Activated T-helper 2 cell treated with anti-CD3 and anti-CD28 coated beads, Interferon-gamma antibody, Interleukin-2, Interleukin-4, amounts not matched to agents 10 μg/mL and 5 μg/mL and 100 μg/mL, durations not matched to agents 14 hours and 24 hours and 36 hours (primary cell): ENCODE measurements at regions not wholly inside any gene's neighbourhood (a gene's known extent, or its start where the extent isn't known, plus 50 kb on each side); places are given as distances from the start of the nearest gene placed in this dataset.

ENCODE experiments used
- DNase-seq: peaks from one replicate; pipeline ENCODE4 v3.0.0; 2021; ENCODE audit warnings: low spot score
- H3K27ac Mint-ChIP-seq: one replicate; pipeline ENCODE4 v1.8.0; 2021; ENCODE audit warnings: mixed read lengths
- H3K27me3 Mint-ChIP-seq: one replicate; pipeline ENCODE4 v1.8.0; 2021; ENCODE audit warnings: low read depth, mixed read lengths
- H3K36me3 Mint-ChIP-seq: one replicate; pipeline ENCODE4 v1.8.0; 2021; ENCODE audit warnings: low read depth, mixed read lengths
- H3K4me1 Mint-ChIP-seq: one replicate; pipeline ENCODE4 v1.8.0; 2021; ENCODE audit warnings: low read depth, mixed read lengths
- H3K4me3 Mint-ChIP-seq: one replicate; pipeline ENCODE4 v1.8.0; 2021; ENCODE audit warnings: low read depth, mild to moderate bottlenecking, moderate library complexity, mixed read lengths
- H3K9me3 Mint-ChIP-seq: one replicate; pipeline ENCODE4 v1.8.0; 2021; ENCODE audit warnings: mixed read lengths
- intact Hi-C: fragments of 100-400 bp; cut with micrococcal nuclease; formaldehyde crosslinking; loops from one replicate; pipeline ENCODE4 v1.15.1; 2023

- Mint-ChIP-seq H3K9me3 (no peaks in the 10 kb centered on the region), H3K4me3 (no peak overlapping the region), H3K27me3 (no peaks in the 10 kb centered on the region), H3K27ac (no peak overlapping the region), H3K36me3 (no peaks in the 10 kb centered on the region), H3K4me1 (no peaks in the 10 kb centered on the region)
- intact Hi-C loops, result no loop called here
- DNase-seq, result no peak
Observed at GRCh38 chr13:105463011-105463501, 1072.4 kb downstream of the EFNB2 start.

GRCh38 chr13:105462098-105462497 is 1073.4 kb downstream of the EFNB2 start:
- no peaks in the 10 kb centered on the region for H3K4me1 Mint-ChIP-seq

GRCh38 chr13:105452895-105453294 is 1082.6 kb downstream of the EFNB2 start:
- Mint-ChIP-seq H3K36me3 (no peaks in the 10 kb centered on the region), H3K4me1 (no peaks in the 10 kb centered on the region), H3K4me3 (no peak overlapping the region), H3K27ac (no peak overlapping the region), H3K27me3 (no peaks in the 10 kb centered on the region), H3K9me3 (no peaks in the 10 kb centered on the region)
- intact Hi-C loops, result no loop called here
- DNase-seq, result no peak

More at GRCh38 chr13:105462098-105462497, 1073.4 kb downstream of the EFNB2 start:
- Mint-ChIP-seq H3K36me3 (no peaks in the 10 kb centered on the region), H3K9me3 (no peaks in the 10 kb centered on the region), H3K27me3 (no peaks in the 10 kb centered on the region), H3K4me3 (no peak overlapping the region), H3K27ac (no peak overlapping the region)
- intact Hi-C loops, result no loop called here
- DNase-seq, result no peak

- Mint-ChIP-seq H3K4me3 (no peak overlapping the region), H3K36me3 (no peaks in the 10 kb centered on the region), H3K27ac (no peak overlapping the region), H3K4me1 (no peaks in the 10 kb centered on the region), H3K9me3 (no peaks in the 10 kb centered on the region), H3K27me3 (no peaks in the 10 kb centered on the region)
- no peak for DNase-seq
- intact Hi-C loops, result no loop called here
Observed at GRCh38 chr13:105450784-105451183, 1084.7 kb downstream of the EFNB2 start.

- no peak for DNase-seq
- Mint-ChIP-seq H3K9me3 (no peaks in the 10 kb centered on the region), H3K36me3 (no peaks in the 10 kb centered on the region), H3K27ac (no peak overlapping the region), H3K4me3 (no peak overlapping the region), H3K27me3 (no peaks in the 10 kb centered on the region), H3K4me1 (no peaks in the 10 kb centered on the region)
- intact Hi-C loops, result no loop called here
Observed at GRCh38 chr13:105448811-105449210, 1086.7 kb downstream of the EFNB2 start.

- no peaks in the 10 kb centered on the region for H3K27me3 Mint-ChIP-seq
- H3K27ac Mint-ChIP-seq, result no peak overlapping the region
- no peak for DNase-seq
- no peaks in the 10 kb centered on the region for H3K4me1 Mint-ChIP-seq
- intact Hi-C loops, result no loop called here
- no peak overlapping the region for H3K4me3 Mint-ChIP-seq
- no peaks in the 10 kb centered on the region for H3K9me3 Mint-ChIP-seq
- H3K36me3 Mint-ChIP-seq, result no peaks in the 10 kb centered on the region
Observed at GRCh38 chr13:105446197-105446596, 1089.3 kb downstream of the EFNB2 start.

- DNase-seq, result no peak
- Mint-ChIP-seq H3K4me3 (no peak overlapping the region), H3K4me1 (no peaks in the 10 kb centered on the region), H3K9me3 (no peaks in the 10 kb centered on the region), H3K36me3 (no peaks in the 10 kb centered on the region), H3K27ac (no peak overlapping the region), H3K27me3 (no peaks in the 10 kb centered on the region)
- intact Hi-C loops, result no loop called here
Observed at GRCh38 chr13:105445796-105446195, 1089.7 kb downstream of the EFNB2 start.

GRCh38 chr13:105442949-105443699 is 1092.3 kb downstream of the EFNB2 start:
- Mint-ChIP-seq H3K4me1 (no peaks in the 10 kb centered on the region), H3K27ac (no peak overlapping the region), H3K36me3 (no peaks in the 10 kb centered on the region), H3K9me3 (no peaks in the 10 kb centered on the region), H3K27me3 (no peaks in the 10 kb centered on the region), H3K4me3 (no peak overlapping the region)
- DNase-seq, result no peak
- intact Hi-C loops, result no loop called here

GRCh38 chr13:105442040-105442439 is 1093.4 kb downstream of the EFNB2 start:
- DNase-seq, result no peak
- no peaks in the 10 kb centered on the region for H3K9me3 Mint-ChIP-seq
- no peak overlapping the region for H3K27ac Mint-ChIP-seq
- intact Hi-C loops, result no loop called here
- no peak overlapping the region for H3K4me3 Mint-ChIP-seq
- no peaks in the 10 kb centered on the region for H3K4me1 Mint-ChIP-seq
- no peaks in the 10 kb centered on the region for H3K36me3 Mint-ChIP-seq
- H3K27me3 Mint-ChIP-seq, result no peaks in the 10 kb centered on the region

- H3K27me3 Mint-ChIP-seq, result no peaks in the 10 kb centered on the region
- intact Hi-C loops, result no loop called here
- no peak for DNase-seq
- no peaks in the 10 kb centered on the region for H3K4me1 Mint-ChIP-seq
- no peak overlapping the region for H3K4me3 Mint-ChIP-seq
- H3K9me3 Mint-ChIP-seq, result no peaks in the 10 kb centered on the region
- H3K36me3 Mint-ChIP-seq, result no peaks in the 10 kb centered on the region
- no peak overlapping the region for H3K27ac Mint-ChIP-seq
Observed at GRCh38 chr13:105441051-105441750, 1094.3 kb downstream of the EFNB2 start.

- DNase-seq, result no peak
- Mint-ChIP-seq H3K27me3 (no peaks in the 10 kb centered on the region), H3K4me1 (no peaks in the 10 kb centered on the region), H3K36me3 (no peaks in the 10 kb centered on the region), H3K4me3 (no peak overlapping the region), H3K27ac (no peak overlapping the region), H3K9me3 (no peaks in the 10 kb centered on the region)
- intact Hi-C loops, result no loop called here
Observed at GRCh38 chr13:105436943-105437342, 1098.5 kb downstream of the EFNB2 start.

GRCh38 chr13:105432438-105432837 is 1103.0 kb downstream of the EFNB2 start:
- Mint-ChIP-seq H3K9me3 (no peaks in the 10 kb centered on the region), H3K27ac (no peak overlapping the region), H3K36me3 (no peaks in the 10 kb centered on the region), H3K27me3 (no peaks in the 10 kb centered on the region), H3K4me3 (no peak overlapping the region), H3K4me1 (no peaks in the 10 kb centered on the region)
- intact Hi-C loops, result no loop called here
- no peak for DNase-seq

GRCh38 chr13:105428811-105429210 is 1106.7 kb downstream of the EFNB2 start:
- DNase-seq, result no peak
- Mint-ChIP-seq H3K4me1 (no peaks in the 10 kb centered on the region), H3K36me3 (no peaks in the 10 kb centered on the region), H3K9me3 (no peaks in the 10 kb centered on the region), H3K4me3 (no peak overlapping the region), H3K27me3 (no peaks in the 10 kb centered on the region), H3K27ac (no peak overlapping the region)
- intact Hi-C loops, result no loop called here
